ENCODE measurements at regions not wholly inside any gene's neighbourhood (a gene's known extent, or its start where the extent isn't known, plus 50 kb on each side); places are given as distances from the start of the nearest gene placed in this dataset.

DNA sequence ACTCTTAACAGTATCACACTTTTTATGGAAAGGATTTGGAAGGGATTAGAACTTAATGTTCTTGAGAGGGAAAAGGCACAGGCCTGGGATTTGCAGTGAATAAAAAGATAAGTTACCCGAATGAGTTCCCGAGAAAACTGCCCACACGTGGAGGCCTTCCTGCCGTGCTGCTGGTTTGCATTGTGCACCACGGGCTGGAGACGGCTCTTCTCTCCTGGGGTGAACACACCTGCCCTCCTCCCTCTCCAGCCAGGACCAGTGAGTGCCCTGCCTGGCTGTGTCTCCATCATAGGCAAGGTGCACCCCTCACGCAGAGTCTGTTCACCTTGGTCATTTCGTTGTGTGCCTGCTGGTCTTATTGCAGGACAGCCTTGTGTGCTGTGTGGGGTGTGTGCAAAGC, 336.3 kb upstream of the SHH start:
- no peak overlapping the region for H3K4me3 ChIP-seq (ENCODE audit: severe bottlenecking)
- H3K36me3 ChIP-seq (ENCODE audit: low read depth) = no peaks in the 10 kb centered on the region
- H3K9me3 ChIP-seq (ENCODE audit: severe bottlenecking) = no peaks in the 10 kb centered on the region
- DNase-seq (ENCODE audit: low spot score) (no peak), ATAC-seq (ENCODE audit: low read depth) (no peak)
- TF ChIP-seq, protein P1, sequence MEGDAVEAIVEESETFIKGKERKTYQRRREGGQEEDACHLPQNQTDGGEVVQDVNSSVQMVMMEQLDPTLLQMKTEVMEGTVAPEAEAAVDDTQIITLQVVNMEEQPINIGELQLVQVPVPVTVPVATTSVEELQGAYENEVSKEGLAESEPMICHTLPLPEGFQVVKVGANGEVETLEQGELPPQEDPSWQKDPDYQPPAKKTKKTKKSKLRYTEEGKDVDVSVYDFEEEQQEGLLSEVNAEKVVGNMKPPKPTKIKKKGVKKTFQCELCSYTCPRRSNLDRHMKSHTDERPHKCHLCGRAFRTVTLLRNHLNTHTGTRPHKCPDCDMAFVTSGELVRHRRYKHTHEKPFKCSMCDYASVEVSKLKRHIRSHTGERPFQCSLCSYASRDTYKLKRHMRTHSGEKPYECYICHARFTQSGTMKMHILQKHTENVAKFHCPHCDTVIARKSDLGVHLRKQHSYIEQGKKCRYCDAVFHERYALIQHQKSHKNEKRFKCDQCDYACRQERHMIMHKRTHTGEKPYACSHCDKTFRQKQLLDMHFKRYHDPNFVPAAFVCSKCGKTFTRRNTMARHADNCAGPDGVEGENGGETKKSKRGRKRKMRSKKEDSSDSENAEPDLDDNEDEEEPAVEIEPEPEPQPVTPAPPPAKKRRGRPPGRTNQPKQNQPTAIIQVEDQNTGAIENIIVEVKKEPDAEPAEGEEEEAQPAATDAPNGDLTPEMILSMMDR (IDR thresholded peaks at IDR 0.05; ENCODE audit: poor library complexity, severe bottlenecking) = no peak
- H3K27ac ChIP-seq (ENCODE audit: poor library complexity, severe bottlenecking) = no peak overlapping the region
- H3K4me1 ChIP-seq (ENCODE audit: insufficient read depth, poor library complexity, severe bottlenecking) = no peaks in the 10 kb centered on the region
- peaks cover 3% of the 10 kb centered on the region for H3K27me3 ChIP-seq (ENCODE audit: insufficient read depth, poor library complexity, severe bottlenecking)

DNA sequence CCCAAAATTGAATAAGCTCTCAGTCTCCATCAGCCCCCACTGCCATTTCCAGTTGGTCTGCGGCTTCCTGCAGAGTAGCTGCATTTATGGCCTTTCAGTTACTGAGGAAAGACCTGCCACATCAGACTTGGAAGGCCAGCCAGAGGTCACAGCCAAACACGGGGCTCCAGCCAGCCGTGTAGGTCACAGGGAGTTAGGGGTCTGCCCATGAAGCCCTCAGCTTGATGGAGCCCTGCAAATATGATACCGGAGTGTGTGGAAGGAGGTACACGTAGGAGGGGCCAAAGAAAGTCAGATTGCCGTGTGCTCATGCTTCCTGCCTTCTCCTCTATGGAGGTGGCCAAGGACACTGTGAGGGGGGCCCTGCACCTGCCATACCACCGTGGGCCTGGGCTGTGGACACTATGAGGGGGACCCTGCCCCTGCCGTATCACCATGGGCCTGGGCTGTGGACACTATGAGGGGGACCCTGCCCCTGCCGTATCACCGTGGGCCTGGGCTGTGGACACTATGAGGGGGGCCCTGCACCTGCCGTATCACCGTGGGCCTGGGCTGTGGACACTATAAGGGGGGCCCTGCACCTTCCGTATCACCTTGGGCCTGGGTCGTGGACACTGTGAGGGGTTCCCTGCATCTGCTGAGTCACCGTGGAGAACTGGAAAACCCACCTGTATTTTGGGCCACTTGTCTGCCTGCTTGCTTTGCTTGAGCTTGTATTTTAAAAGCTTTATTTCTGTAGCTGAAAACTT, 335.7 kb upstream of the SHH start:
- DNase-seq (ENCODE audit: low spot score) = no peak
- no peaks in the 10 kb centered on the region for H3K36me3 ChIP-seq (ENCODE audit: low read depth)
- TF ChIP-seq, protein P1 (IDR thresholded peaks at IDR 0.05; ENCODE audit: poor library complexity, severe bottlenecking) = no peak
- no peak for ATAC-seq (ENCODE audit: low read depth)
- H3K9me3 ChIP-seq (ENCODE audit: severe bottlenecking) = no peaks in the 10 kb centered on the region
- H3K4me1 ChIP-seq (ENCODE audit: insufficient read depth, poor library complexity, severe bottlenecking) = no peaks in the 10 kb centered on the region
- H3K27me3 ChIP-seq (ENCODE audit: insufficient read depth, poor library complexity, severe bottlenecking) = peaks cover 3% of the 10 kb centered on the region
- no peak overlapping the region for H3K27ac ChIP-seq (ENCODE audit: poor library complexity, severe bottlenecking)
- no peak overlapping the region for H3K4me3 ChIP-seq (ENCODE audit: severe bottlenecking)

DNA sequence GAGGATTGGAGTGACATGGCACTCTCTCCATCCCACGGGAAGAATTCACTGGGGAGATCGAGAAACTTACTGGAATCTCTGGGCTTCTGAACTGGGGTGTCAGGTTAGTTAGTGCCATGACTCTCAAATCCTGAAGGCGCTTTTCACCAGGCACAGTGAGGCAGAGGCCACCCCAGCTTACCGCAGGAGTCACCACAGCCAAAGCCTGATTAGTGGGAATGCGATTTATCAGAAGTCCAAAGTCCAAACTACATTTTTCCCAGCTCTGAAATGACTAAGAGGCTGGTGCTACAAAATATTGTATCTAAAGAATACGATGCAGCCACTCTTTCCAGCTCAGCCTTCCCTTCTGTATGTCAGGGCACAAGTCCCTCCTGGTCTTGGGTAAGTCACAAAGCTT, 334.8 kb upstream of the SHH start:
- no peak for DNase-seq (ENCODE audit: low spot score)
- Histone ChIP-seq H3K27ac (ENCODE audit: poor library complexity, severe bottlenecking) (no peak overlapping the region), H3K4me1 (ENCODE audit: insufficient read depth, poor library complexity, severe bottlenecking) (no peaks in the 10 kb centered on the region), H3K9me3 (ENCODE audit: severe bottlenecking) (no peaks in the 10 kb centered on the region), H3K4me3 (ENCODE audit: severe bottlenecking) (no peak overlapping the region), H3K27me3 (ENCODE audit: insufficient read depth, poor library complexity, severe bottlenecking) (peaks cover 3% of the 10 kb centered on the region), H3K36me3 (ENCODE audit: low read depth) (no peaks in the 10 kb centered on the region)
- TF ChIP-seq, protein P1 (IDR thresholded peaks at IDR 0.05; ENCODE audit: poor library complexity, severe bottlenecking) = no peak
- no peak for ATAC-seq (ENCODE audit: low read depth)

GRCh38 chr7:156145996-156146395, 333.7 kb upstream of the SHH start:
- DNase-seq (ENCODE audit: low spot score) = no peak
- no peaks in the 10 kb centered on the region for H3K9me3 ChIP-seq (ENCODE audit: severe bottlenecking)
- TF ChIP-seq, protein P1 (IDR thresholded peaks at IDR 0.05; ENCODE audit: poor library complexity, severe bottlenecking) = no peak
- no peak overlapping the region for H3K4me3 ChIP-seq (ENCODE audit: severe bottlenecking)
- H3K27me3 ChIP-seq (ENCODE audit: insufficient read depth, poor library complexity, severe bottlenecking) = peaks cover 3% of the 10 kb centered on the region
- no peak for ATAC-seq (ENCODE audit: low read depth)
- H3K36me3 ChIP-seq (ENCODE audit: low read depth) = no peaks in the 10 kb centered on the region
- no peak overlapping the region for H3K27ac ChIP-seq (ENCODE audit: poor library complexity, severe bottlenecking)
- H3K4me1 ChIP-seq (ENCODE audit: insufficient read depth, poor library complexity, severe bottlenecking) = no peaks in the 10 kb centered on the region

DNA sequence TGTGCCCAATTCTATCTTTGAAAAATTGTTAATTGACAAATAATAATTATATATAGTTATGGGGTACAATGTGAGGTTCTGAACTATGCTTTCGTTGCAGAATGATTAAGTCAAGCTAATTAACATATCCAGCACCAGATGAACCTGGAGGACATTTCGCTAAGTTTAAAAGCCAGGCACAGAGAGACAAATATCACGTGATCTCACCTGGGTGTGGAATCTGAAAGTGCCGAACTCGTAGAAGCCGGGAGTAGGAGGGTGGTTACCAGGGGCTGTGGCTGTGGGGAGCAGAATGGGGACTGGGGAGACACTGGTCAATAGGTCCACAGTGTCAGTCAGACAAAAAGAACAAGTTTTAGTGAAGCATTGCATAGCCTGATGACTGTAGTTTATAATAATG, 332.9 kb upstream of the SHH start:
- ATAC-seq (ENCODE audit: low read depth) (no peak), DNase-seq (ENCODE audit: low spot score) (no peak)
- H3K4me3 ChIP-seq (ENCODE audit: severe bottlenecking) = no peak overlapping the region
- H3K27me3 ChIP-seq (ENCODE audit: insufficient read depth, poor library complexity, severe bottlenecking) = peaks cover 3% of the 10 kb centered on the region
- TF ChIP-seq, protein P1 (IDR thresholded peaks at IDR 0.05; ENCODE audit: poor library complexity, severe bottlenecking) = no peak
- H3K27ac ChIP-seq (ENCODE audit: poor library complexity, severe bottlenecking) = no peak overlapping the region
- H3K4me1 ChIP-seq (ENCODE audit: insufficient read depth, poor library complexity, severe bottlenecking) = no peaks in the 10 kb centered on the region
- H3K36me3 ChIP-seq (ENCODE audit: low read depth) = no peaks in the 10 kb centered on the region
- no peaks in the 10 kb centered on the region for H3K9me3 ChIP-seq (ENCODE audit: severe bottlenecking)

Data from RWPE2 (cell line).